CD4-positive, alpha-beta T cell treated with Interferon alpha-2 for 1 hour (primary cell): ENCODE measurements at regions not wholly inside any gene's neighbourhood (a gene's known extent, or its start where the extent isn't known, plus 50 kb on each side); places are given as distances from the start of the nearest gene placed in this dataset.
"Not testable (repeated sequence)": the region's sequence is repeated elsewhere in the genome, so short reads cannot be mapped to it uniquely, and the experiment has no call there.

Source experiments
- DNase-seq, 2 donors: peaks; one replicate each; pipeline ENCODE4 v3.0.0-alpha.2; 2020 to 2022

DNA sequence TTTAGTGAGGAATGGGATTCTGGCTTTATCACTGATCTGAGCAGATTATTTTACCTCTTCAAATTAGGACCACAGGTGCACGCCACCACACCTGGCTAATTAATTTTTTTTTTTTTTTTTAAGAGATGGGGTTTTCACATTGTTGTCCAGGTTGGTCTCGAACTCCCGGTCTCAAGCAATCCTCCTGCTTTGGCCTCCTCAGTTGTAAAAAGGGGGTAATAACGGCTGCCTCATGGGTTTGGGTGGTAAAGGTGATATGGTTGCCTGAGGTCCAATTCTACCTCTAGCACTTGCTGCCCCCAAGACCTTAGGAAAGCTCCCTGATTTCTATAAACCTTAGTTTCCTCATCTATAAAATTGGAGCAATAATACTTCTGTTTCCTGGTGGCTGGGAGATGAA is 130.7 kb upstream of the HS3ST2 start:
- DNase-seq: no peak

DNA sequence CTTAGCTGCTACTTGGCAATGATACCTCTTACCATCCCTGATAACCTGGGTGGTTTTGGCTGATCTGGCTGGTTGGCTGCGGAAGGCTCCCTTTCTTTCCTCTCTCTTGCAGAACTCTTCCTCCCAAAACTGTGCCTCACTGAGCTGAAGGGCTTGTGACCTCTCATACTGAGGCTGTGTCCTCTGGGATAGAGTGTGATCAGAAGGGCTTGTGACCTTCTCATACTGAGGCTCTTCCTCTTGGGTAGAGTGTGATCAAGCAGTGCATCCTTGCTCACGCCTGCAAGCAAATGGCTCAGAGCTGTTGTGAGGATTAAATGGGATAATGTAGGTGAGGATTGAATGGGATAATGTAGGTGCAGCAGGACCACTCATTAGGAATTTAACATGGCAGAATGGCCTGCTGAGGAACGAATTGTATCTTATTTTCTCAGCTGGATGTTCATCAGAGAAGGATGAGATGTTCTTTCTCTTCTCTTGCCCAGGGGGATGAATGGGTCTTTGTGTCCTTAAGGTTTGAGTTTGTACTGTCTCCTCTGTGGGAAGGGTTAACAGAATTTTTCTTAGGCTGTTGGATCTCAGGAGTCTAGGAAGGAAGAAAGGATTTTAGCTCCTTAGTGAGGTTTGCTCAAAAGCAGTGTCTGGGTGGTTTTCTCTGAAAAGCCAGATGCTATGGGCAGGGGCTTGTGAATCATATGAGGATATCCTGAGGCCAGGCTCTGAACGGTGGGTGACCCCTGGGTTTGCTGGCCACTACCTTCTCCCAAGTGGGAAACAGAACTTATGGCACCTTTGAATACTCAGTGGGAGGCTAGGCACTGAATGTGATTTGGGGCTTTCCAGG is 130.0 kb upstream of the HS3ST2 start:
- no peak for DNase-seq

DNA sequence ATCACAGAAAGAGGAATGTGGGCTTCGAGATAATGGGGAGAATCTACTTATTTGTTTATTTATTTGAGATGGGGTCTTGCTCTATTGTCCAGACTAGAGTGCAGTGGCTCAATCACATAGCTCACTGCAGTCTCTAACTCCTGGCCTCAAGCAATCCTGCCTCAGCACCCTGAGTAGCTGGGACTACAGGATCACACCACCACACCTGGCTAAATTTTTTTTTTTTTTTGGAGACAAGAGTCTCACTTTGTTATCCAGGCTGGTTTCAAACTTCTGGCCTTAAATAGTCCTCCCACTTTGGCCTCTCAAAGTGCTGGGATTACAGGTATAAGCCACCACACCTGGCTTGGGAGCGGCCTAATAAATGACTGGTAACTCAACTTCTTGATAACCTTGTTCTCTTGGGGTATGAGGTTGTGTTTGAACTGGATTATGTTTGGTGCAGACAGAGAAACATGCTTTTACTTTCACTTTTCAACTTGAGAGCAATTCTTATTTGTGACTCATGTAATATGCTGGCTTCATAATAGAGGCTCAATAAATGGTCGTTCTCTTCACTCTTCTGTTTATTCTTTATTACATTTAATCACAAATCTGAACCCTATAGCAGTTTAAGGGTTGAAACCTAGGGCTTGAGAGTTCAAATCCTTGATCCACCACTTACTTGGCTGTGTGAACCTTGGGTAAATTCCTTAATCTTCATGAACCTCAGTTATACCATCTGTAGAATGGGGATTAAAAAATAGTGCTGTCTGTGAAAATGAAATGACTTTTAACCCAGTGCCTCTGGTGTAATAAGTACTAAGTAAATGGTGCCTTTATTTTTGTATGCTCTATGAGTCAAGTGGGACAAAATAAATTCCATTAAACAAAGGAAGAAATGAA is 129.1 kb upstream of the HS3ST2 start:
- no peak for DNase-seq

DNA sequence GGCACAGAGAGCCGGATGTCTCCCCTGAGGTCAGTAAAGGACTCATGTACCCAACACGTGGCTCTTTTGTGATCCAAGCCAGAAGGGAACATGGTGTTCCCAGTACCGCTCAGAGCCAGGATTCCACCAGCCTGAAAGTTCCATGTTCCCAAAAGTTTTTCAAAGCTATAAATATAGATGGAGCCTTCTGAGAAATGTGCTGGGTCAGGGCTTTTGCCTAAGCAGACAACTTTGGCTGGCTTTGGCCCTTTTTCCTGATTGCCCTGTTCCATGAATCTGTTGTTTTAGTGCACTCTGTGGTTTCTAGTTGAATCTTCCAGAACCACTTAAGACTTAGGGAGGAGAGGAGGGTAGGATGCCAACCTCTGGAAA is 128.5 kb upstream of the HS3ST2 start:
- no peak for DNase-seq

DNA sequence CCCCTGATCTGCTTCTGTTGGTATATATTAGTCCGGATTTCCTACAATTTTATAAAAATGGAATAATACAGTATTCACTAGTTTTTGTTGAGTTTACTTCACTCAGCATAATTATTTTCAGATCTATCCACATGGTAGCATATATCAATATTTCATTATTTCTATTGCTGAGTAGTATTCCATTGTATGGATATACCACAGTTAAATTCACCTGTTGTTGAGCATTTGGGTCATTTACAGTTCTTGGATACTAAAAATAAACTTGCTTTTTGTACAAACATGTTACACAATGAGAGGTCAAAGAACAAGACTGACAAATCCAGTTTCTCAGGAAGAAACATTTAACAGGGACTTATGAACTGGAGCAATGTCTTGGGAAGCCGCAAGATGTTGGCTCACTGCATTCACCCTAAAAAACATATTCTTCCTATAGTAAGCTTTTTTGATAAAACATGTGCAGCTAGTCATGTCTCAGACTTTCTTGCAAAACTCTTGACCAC is 126.9 kb upstream of the HS3ST2 start:
- no peak for DNase-seq

DNA sequence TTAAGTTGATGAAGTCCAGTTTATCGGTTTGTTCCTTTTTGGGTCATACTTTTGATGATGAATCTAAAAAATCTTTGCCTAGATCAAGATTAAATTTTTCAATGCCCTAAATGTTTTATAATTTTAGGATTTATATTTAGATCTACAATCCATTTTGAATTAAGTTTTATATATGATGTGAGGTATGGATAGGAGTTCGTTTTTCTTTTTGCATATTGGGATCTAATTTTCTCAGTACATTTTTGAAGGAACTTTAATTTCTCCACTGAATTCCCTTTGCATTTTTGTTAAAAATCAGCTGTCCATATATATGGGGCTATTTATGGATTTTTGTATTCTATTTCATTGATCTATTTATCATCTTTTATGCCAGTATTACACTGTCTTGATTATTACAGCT is 125.5 kb upstream of the HS3ST2 start:
- no peak for DNase-seq

DNA sequence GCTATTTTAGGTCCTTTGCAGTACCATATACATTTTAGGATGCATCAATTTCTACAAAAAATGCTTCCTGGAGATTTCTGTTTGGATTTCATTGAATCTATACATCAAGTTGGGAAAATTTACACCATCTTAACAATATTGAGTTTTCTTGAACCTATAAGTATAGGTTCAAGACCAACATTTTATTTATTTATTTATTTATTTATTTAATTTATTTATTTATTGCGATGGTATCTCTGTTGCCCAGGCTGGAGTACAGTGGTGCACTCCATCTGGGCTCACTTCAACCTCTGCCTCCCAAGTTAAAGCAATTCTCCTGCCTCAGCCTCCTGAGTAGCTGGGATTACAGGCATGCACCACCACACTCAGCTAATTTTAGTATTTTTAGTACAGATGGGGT is 125.0 kb upstream of the HS3ST2 start:
- DNase-seq: no peak

DNA sequence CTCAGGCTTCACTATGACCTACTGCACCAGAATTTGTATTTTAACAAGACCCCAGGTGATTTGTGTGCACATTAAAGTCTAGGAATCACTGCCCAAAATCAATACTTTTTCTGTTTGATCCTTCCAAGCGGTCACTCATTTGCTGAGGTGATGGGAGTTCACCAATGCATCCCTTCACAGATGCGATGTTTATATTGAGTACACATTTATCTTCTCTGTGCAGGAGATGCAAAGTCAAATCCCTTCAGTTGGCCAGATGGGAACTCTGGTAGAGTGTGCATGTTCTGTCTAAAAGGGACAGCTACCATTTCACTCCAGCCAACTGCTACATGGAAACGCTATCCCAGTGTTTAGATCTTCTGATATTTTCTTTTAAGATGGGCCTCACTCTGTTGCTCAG is 122.6 kb upstream of the HS3ST2 start:
- no peak for DNase-seq

DNA sequence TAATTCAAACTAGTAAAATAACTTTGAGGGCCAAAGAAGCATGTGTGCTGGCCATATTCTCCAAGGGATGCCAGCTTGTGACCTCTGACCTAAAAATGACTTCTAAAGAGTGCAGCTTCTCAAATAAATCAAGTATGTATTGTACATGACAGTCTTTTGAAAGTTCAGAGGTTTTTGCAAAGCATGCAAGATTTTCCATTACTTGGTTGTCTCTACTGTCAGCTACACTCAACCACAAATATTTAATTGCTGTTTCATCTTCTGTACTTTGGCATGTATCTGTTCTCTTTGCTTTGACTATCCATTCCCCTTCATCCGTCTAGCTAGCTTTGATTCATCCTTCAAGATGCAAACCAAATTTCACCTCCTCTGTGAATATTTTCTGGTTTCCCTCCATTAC is 121.9 kb upstream of the HS3ST2 start:
- DNase-seq: no peak

DNA sequence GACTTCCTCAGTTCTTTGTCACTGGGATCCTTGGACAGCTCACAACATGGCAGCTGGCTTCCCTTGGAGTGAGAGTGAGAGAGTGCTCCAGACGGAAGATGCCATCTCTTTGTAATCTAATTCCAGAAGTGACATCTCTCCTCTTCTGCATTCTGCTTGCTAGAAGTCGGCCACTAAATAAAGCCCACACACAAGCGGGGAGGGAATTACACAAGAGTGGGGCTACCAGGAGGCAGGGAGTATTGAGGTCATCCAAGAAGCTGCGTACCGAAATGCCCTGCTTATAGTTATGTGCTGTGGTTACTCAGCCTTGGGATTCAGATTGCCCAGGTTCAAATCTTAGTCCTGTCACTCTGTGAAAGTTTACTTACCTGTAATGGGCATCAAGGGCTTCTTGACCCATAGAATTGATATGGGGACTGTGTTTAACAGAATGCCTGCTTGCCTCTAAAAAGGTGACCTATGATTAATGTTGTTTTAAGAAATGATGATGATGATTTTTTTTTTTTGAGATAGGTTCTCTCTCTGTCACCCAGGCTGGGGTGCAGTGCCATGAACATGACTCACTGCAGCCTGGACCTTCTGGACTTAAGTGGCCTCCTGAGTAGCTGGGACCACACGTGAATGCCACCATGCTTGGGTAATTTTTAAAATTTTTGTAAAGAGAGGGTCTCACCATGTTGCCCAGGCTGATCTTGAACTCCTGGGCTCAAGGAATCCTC is 120.9 kb upstream of the HS3ST2 start:
- no peak for DNase-seq

DNA sequence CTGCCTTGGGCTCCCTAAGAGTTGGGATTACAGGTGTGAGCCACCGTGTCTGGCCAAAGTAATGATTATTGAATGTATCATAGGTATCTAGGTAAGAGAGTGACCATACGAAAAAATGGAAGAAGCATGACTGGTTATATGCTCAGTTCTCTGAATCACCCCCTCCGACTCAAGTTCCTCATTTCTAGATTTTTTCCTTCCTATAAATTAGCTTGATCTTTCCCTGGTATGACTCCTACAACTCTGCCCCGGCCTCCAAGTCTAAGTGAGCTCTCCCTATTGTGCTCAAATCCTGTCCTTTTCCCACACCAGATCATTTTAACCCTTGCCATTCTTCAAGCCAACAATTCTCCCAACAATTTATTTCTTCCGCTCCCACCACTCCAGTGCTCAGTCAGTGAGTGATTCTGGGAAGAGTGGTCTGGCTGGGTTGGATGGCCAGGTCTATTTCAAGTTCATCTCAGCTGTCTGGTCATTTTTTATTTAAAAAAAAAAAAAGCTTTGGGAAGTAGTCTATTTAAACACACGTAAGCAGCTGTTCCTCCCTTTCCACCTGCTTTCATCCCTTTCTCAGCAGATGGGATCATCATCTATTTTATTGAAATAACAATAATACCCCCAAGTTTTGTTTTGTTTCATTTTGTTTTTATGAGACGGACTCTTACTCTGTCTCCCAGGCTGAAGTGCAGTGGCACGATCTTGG is 120.2 kb upstream of the HS3ST2 start:
- no peak for DNase-seq

DNA sequence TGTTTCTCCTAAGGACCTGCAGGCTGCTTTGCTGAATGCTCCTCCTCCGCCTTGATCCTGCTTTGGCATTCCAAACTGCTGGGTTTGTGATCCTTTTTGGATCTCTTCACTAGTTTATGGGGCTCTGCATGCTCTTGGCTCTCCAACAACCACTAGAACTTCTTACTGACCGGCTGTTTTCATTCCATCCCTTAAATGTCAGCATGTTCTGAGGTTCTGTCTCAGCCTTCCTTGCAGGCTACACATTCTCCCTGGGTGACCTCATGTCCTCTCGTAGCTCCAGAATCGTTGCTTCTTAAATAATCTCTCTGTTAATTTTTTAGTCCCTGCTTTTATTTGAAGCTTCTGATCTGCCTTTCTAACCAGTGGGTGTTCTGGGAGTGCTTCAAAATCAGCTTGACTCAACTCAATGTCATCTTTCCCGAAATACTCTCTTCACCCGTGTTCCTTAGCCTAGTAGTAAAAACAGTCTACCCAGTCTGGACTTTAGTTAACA is 119.0 kb upstream of the HS3ST2 start:
- no peak for DNase-seq

DNA sequence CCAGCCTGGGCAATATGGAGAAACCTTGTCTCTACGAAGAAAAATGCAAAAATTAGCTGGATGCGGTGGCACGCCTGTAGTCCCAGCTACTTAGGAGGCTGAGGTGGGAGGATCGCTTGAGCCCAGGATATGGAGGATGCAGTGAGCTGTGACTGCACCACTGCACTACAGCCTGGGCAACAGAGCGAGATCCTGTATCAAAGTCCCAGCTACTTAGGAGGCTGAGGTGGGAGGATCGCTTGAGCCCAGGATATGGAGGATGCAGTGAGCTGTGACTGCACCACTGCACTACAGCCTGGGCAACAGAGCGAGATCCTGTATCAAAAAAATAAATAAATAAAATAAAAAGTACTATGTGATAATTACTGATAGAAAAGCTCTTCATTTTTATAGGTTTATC is 118.2 kb upstream of the HS3ST2 start:
- DNase-seq: not testable (repeated sequence)

DNA sequence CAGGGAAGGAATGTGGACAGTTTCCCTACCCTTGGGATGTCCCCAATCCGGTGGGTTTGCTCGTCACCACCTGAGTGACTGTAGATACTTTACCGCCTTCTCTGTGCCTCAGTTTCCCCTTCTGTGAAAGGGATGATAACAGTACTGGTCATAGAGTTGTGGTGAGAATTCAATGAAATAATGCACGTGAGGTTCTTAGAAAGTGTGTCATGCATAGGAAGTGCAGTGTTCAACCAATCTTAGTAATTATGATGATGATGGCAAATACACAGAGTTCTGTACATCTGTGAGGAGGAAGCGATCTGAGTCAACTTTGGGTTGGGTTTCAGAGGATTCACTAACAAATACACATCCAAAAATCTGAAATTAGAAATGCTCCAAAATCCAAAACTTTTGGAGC is 114.6 kb upstream of the HS3ST2 start:
- no peak for DNase-seq

DNA sequence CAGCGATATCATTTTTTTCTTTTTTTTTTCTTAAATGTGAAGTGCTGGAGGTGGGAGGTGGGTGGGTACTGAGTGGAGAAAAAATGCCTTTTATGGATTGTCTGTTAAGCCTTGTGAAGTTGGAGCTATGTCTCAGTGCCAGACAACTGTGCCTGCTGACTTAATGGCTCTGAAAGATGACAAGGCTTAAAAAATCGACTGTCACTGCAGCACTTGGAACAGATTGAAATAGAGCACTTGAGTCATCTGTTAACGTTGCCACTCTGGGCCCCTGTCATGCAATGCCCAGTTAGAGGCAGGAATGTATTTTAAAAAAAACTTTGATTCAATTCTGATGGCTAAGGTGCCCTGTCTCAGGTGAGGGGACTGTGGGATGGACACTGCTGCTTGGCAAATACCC is 108.2 kb upstream of the HS3ST2 start:
- DNase-seq: no peak

DNA sequence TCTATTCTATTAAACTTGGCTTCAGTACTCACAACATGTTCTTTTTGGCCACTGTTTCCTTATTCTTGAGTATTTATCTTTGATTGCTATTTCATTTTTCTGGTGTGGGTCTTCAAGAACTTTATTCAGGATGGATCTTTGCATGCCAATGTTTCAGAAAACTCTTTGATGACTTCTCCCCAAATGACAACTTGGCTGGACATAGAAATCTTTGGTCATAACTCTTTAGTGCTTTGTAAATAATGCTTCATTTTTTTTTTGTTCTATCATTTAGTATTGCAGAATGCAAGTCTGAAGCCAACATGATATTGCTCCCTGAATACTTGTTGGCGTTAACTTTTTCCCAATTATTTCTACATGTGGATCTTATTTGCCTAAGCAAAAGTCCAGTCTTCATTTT is 103.6 kb upstream of the HS3ST2 start:
- no peak for DNase-seq

DNA sequence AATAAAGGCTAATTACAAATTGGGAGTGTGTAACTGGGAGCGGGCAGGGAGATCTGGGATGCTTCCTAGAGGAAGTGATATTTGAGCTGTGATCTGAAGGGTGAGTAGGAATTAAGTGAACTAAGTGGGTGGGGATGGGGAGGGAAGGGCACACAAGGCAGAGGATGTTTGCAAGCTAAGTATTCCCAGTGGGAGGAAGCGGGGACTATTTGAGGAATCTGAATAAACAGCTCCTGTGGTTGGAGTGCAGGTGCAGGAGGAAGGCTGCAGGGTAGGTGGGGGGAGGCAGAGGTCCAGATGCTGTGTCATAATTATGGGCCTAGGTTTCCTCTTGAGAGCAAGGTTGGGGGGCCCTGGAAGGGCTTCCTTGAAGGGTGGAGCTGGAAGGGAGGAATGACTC is 102.1 kb upstream of the HS3ST2 start:
- DNase-seq: no peak

DNA sequence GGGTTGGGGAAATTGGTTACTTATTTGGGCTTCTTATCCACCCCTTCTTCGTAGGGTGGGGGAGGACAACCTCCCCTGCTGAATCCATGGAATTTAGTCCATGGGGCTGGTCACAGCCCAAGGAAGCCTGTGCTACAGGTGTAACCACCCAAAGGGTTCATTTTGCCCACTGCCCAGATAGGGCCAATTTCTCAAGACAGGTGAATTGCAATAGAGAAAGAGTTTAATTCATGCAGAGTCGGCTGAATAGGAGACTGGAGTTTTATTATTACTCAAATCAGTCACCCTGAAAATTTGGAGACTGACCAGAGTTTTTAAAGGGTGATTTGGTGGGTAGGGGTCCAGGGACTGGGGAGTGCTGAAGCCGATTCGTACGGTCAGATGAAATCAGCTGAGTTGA is 101.5 kb upstream of the HS3ST2 start:
- DNase-seq: no peak

DNA sequence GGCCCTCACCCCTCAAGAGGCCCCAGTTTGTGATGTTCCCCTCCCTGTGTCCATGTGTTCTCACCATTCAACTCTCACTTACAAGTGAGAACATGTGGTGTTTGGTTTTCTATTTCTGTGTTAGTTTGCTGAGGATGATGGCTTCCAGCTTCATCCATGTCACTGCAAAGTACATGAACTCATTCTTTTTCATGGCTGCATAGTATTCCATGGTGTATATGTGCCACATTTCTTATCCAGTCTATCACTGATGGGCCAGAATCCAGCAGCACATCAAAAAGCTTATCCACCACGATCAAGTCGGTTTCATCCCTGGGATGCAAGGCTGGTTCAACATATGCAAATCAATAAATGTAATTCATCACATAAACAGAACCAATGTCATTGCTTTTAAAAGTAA is 95.4 kb upstream of the HS3ST2 start:
- DNase-seq: not testable (repeated sequence)

DNA sequence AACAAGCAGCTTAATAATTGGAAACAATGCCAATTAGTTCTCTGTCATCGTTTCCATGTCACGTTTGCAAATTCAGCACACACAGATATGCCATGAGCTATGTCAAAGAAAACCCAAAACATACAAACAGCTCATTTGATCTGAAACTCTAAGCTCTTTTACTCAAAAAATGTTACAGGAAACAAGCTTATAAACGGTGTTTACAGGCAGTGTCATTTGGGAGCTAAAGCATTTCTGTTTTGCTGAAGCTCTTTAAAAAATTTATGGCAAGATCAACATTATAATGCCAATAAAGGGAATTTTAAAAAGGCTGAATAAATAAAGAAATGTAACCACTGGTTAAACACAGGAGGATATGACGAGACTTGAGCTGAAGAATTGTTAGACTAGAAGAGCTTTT is 94.0 kb upstream of the HS3ST2 start:
- no peak for DNase-seq

DNA sequence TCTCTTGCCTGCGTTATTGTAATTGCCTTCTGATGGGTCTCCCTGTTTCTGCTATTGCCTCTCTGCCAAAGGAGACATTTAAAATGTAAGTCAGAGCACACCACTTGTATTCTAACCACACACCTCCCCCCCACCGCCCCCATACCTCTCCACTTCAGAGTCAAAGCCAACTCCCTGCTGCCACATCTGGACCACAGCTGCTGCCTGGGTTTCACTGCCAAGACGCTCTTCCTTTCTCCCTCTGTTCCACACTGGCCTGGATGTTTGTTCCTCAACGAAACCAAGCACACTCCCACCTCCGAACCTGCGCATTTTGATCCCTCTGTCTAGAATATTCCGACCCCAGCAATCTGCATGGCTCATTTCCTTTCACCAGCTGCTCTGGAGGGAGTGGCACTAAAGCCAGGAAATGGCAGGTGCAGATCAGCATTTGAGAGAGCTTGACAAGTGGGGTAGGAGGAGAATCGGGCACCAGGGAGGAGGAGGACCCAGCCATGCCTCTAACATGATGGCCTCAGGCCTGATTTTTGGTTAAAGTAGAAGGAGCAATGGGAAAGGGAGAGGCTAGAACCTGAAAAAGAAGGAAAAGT is 92.4 kb upstream of the HS3ST2 start:
- DNase-seq: no peak
